ENCODE measurements at regions not wholly inside any gene's neighbourhood (a gene's known extent, or its start where the extent isn't known, plus 50 kb on each side); places are given as distances from the start of the nearest gene placed in this dataset.

DNA sequence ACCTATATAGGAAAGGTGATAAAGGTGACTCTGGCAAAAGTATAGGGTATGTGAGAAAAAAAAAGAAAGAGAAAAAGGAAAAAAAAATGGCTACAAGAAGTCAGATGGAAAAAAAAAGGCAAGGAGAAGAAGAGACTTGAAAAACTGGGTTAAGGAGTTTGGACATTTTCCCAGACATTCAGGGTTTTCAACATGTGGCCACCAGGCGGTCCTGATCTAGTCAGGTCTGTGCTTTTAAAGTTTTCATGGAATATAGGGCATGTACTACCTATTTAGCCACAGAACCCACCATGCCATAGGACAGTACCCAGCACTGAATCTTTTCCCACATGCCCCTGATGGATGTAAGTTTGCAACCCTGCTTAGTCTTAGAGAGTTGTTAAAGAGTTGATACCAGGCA is 433.7 kb downstream of the MAFB start:
- no peaks in the 10 kb centered on the region for H4K20me1 ChIP-seq (replicated peaks; ENCODE audit: control insufficient read depth, extremely low read depth, insufficient read depth, low read length)
- peaks cover 2% of the 10 kb centered on the region for H3K4me1 ChIP-seq (ENCODE audit: control insufficient read depth, extremely low read depth, insufficient read depth, low read length)
- DNase-seq (ENCODE audit: low read depth, low spot score), result no peak
- no peaks in the 10 kb centered on the region for H3K36me3 ChIP-seq (ENCODE audit: control insufficient read depth in 2 of 2, extremely low read depth in 1 of 2, insufficient read depth in 2 of 2, low read length in 2 of 2)
- H3K27ac ChIP-seq (ENCODE audit: insufficient read depth, low read depth, low read length), result no peak overlapping the region
- no peak overlapping the region for H2AFZ ChIP-seq (ENCODE audit: low read depth, low read length)
- ChIA-PET POLR2A (no interaction called here), CTCF (no interaction called here)
- dilution Hi-C loops (cut with MboI; ENCODE audit: extremely low pct_ligation_motif_present, low sequenced_read_pairs), result no loop called here
- no peaks in the 10 kb centered on the region for H3K9me1 ChIP-seq (replicated peaks; ENCODE audit: control insufficient read depth, extremely low read depth, insufficient read depth, low read length)
- H3K27me3 ChIP-seq (ENCODE audit: control insufficient read depth in 2 of 2, insufficient read depth in 2 of 2, low read length in 2 of 2), result peaks cover 0 to 3% of the 10 kb centered on the region in 2 experiments
- intact Hi-C loops (cut with micrococcal nuclease), result no loop called here
- H3K4me2 ChIP-seq (ENCODE audit: insufficient read depth, low read length), result no peak overlapping the region
- TF ChIP-seq, protein P1, sequence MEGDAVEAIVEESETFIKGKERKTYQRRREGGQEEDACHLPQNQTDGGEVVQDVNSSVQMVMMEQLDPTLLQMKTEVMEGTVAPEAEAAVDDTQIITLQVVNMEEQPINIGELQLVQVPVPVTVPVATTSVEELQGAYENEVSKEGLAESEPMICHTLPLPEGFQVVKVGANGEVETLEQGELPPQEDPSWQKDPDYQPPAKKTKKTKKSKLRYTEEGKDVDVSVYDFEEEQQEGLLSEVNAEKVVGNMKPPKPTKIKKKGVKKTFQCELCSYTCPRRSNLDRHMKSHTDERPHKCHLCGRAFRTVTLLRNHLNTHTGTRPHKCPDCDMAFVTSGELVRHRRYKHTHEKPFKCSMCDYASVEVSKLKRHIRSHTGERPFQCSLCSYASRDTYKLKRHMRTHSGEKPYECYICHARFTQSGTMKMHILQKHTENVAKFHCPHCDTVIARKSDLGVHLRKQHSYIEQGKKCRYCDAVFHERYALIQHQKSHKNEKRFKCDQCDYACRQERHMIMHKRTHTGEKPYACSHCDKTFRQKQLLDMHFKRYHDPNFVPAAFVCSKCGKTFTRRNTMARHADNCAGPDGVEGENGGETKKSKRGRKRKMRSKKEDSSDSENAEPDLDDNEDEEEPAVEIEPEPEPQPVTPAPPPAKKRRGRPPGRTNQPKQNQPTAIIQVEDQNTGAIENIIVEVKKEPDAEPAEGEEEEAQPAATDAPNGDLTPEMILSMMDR (IDR thresholded peaks at IDR 0.05; ENCODE audit: extremely low read depth in 1 of 2, insufficient read depth in 1 of 2, low read depth in 1 of 2, low read length in 2 of 2), result no peak
- TF ChIP-seq EZH2 (IDR thresholded peaks at IDR 0.05; ENCODE audit: borderline replicate concordance, low read depth, low read length, severe bottlenecking), result no peak
- no peak for TF ChIP-seq MYC (IDR thresholded peaks at IDR 0.05; ENCODE audit: low read depth, low read length)
- no peak for TF ChIP-seq GATA2 (IDR thresholded peaks at IDR 0.05; ENCODE audit: insufficient read depth, insufficient read length, low read depth, low read length)
- TF ChIP-seq MAX (IDR thresholded peaks at IDR 0.05; ENCODE audit: insufficient read depth, insufficient read length), result no peak
- TF ChIP-seq POLR2AphosphoS5 (IDR thresholded peaks at IDR 0.05; ENCODE audit: insufficient read depth, low read depth, low read length), result no peak
- no peak for TF ChIP-seq POLR2A (IDR thresholded peaks at IDR 0.05; ENCODE audit: low read depth, low read length)
- TF ChIP-seq FOS (IDR thresholded peaks at IDR 0.05; ENCODE audit: borderline replicate concordance, insufficient read depth, low read length), result no peak
- no peak for TF ChIP-seq JUN (IDR thresholded peaks at IDR 0.05; ENCODE audit: borderline replicate concordance, insufficient read depth, insufficient read length, low read depth)
- FAIRE-seq, result no peak
- BruUV-seq (replicated peaks), result no TSS peak
- no peaks in the 10 kb centered on the region for H3K9me3 ChIP-seq (replicated peaks; ENCODE audit: control insufficient read depth, insufficient read depth, low read length)
- no peaks in the 10 kb centered on the region for H3K79me2 ChIP-seq (ENCODE audit: control insufficient read depth, insufficient read depth, low read length)
- no peak overlapping the region for H3K4me3 ChIP-seq (replicated peaks in 1 of 3; ENCODE audit: insufficient read depth in 1 of 3, low read depth in 1 of 3, low read length in 3 of 3)
- H3K9ac ChIP-seq (replicated peaks; ENCODE audit: extremely low read depth, insufficient read depth, low read length), result no peak overlapping the region
